Thoracic aorta (tissue), 2 donors: ENCODE measurements at regions not wholly inside any gene's neighbourhood (a gene's known extent, or its start where the extent isn't known, plus 50 kb on each side); places are given as distances from the start of the nearest gene placed in this dataset.

Experiments
- ATAC-seq: fragments of 150-250 bp; one replicate; pipeline ENCODE4 v1.8.0; 2017; ENCODE audit warnings: low read depth; ENCODE audit not compliant: insufficient number of reproducible peaks, low FRiP score
- DNase-seq: peaks from one replicate; pipeline ENCODE4 v3.0.0-alpha.2; 2020; ENCODE audit warnings: low spot score
- H3K27ac ChIP-seq, 2 donors: fragments of 200-600 bp; sonication (generic); 1 replicate in 1 of 2; 2 replicates in 1 of 2; pipeline ENCODE4 v1.5.1; 2016; ENCODE audit warnings: mild to moderate bottlenecking in 2 of 2, moderate library complexity in 2 of 2
- H3K27me3 ChIP-seq: fragments of 200-600 bp; sonication (generic); replicated peaks from 2 replicates; pipeline ENCODE4 v1.6.0; 2016; ENCODE audit warnings: mild to moderate bottlenecking; ENCODE audit not compliant: insufficient read depth
- H3K36me3 ChIP-seq: fragments of 200-600 bp; sonication (generic); one replicate; pipeline ENCODE4 v1.5.1; 2016
- H3K4me1 ChIP-seq, 2 donors: fragments of 200-600 bp; sonication (generic); 1 replicate in 1 of 2; 2 replicates in 1 of 2; pipeline versions ENCODE4 v1.5.1 to v1.6.0; 2016; ENCODE audit warnings: low read depth in 2 of 2, mild to moderate bottlenecking in 1 of 2; ENCODE audit not compliant: control insufficient read depth in 1 of 2
- H3K4me3 ChIP-seq: fragments of 200-600 bp; sonication (generic); 2 replicates; pipeline ENCODE4 v1.5.1; 2016; ENCODE audit warnings: mild to moderate bottlenecking
- H3K9me3 ChIP-seq: fragments of 200-600 bp; sonication (generic); 2 replicates; pipeline ENCODE4 v1.5.1; 2016
- TF ChIP-seq, protein P1 (sequence below): fragments of 200-600 bp; sonication (generic); IDR thresholded peaks from one replicate; pipeline ENCODE4 v1.5.1; 2019; ENCODE audit warnings: antibody characterized with exemption

DNA sequence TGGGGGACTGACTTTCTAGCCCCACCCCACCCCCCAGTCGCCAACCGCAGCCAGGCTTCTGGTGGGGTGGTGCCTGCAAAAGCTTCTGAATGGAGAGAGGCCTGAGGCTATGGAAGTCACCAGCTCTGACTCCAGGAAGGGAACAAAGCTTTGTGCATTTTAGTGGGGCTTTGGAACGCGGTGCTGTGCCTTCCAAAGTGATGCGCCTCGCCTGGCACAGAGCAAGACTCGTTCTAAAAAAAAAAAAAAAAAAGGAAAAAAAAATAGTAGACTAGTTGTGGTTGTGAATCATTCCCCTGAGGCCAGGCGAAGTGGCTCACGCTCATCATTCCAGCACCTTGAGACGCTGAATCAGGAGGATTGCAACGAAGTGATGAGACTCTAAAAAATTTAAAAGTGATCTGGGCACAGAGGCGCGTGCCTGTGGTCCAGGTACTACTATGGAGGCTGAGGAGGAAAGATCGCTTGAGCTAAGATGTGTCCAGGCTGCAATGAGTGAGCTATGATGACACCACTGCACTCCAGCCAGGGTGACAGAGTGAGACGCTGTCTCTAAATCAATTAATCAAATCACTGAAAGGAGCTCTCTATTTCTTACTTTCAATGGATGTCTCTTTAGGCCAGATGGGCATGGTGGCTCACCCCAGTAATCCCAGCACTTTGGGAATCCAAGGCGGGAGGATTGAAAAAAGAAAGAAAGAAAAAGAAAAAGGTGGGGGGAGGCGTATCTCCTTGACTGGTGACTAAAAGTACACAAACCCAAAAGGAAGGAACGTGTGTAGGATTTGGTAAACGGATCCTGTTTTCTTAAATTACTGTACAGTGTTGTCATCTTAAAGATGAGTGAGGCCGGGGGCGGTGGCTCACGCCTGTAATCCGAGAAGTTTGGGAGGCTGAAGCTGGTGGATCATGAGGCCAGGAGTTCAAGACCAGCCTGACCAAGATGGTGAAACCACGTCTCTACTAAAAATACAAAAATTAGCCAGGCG, 259.6 kb upstream of the ALG10B start:
- DNase-seq (no peak), ATAC-seq (no peak)
- no peak overlapping the region for H3K27ac ChIP-seq
- no peak overlapping the region for H3K4me3 ChIP-seq
- H3K36me3 ChIP-seq: no peaks in the 10 kb centered on the region
- H3K9me3 ChIP-seq: no peaks in the 10 kb centered on the region
- no peaks in the 10 kb centered on the region for H3K27me3 ChIP-seq
- H3K4me1 ChIP-seq: no peaks in the 10 kb centered on the region
- TF ChIP-seq, protein P1, sequence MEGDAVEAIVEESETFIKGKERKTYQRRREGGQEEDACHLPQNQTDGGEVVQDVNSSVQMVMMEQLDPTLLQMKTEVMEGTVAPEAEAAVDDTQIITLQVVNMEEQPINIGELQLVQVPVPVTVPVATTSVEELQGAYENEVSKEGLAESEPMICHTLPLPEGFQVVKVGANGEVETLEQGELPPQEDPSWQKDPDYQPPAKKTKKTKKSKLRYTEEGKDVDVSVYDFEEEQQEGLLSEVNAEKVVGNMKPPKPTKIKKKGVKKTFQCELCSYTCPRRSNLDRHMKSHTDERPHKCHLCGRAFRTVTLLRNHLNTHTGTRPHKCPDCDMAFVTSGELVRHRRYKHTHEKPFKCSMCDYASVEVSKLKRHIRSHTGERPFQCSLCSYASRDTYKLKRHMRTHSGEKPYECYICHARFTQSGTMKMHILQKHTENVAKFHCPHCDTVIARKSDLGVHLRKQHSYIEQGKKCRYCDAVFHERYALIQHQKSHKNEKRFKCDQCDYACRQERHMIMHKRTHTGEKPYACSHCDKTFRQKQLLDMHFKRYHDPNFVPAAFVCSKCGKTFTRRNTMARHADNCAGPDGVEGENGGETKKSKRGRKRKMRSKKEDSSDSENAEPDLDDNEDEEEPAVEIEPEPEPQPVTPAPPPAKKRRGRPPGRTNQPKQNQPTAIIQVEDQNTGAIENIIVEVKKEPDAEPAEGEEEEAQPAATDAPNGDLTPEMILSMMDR: no peak

DNA sequence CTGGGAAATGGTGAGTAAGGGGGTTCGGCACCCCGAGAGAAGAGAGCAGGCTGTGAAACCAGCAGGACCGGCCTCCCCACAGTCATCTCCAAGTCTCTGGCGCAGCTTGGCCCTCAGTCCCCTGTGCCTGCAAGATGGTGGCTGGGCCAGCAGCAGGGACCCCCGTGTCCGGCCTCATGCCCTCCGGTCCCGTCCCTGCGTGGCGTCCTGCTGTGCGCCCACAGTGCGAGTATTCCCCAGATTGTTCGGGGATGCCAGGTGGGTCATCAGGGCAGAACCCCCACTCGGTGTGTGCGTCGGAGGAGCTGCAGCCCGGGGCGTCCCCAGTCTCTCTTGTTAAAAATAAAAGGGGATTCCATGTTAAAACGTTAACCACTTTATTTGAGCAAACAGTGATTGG, 216.9 kb upstream of the ALG10B start:
- H3K4me3 ChIP-seq: no peak overlapping the region
- DNase-seq: no peak
- TF ChIP-seq, protein P1: no peak
- ATAC-seq: no peak
- no peak overlapping the region for H3K27ac ChIP-seq
- no peaks in the 10 kb centered on the region for H3K9me3 ChIP-seq
- no peaks in the 10 kb centered on the region for H3K36me3 ChIP-seq
- H3K4me1 ChIP-seq: no peaks in the 10 kb centered on the region
- no peaks in the 10 kb centered on the region for H3K27me3 ChIP-seq

DNA sequence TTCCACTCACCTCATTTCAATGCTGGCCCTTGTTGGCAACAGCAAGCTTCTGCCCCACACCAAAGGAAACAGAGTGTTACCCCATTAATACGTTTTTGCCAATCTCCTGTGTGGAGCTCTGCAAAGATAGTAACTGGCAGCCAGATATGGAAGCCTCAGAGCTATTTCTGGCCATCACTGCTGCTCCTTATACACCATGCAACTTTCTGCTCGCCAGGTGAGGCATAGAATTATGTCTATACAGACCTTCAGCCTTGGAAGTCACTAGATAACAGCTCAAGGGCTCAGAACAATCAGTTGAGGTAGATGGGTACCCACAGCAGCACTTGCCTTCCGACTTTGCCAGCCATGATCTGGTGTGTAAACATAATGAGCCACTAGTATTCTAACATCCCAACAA, 214.8 kb upstream of the ALG10B start:
- no peak for ATAC-seq
- H3K4me1 ChIP-seq: no peaks in the 10 kb centered on the region
- no peaks in the 10 kb centered on the region for H3K27me3 ChIP-seq
- no peak for DNase-seq
- no peak overlapping the region for H3K4me3 ChIP-seq
- H3K27ac ChIP-seq: no peak overlapping the region
- TF ChIP-seq, protein P1: no peak
- no peaks in the 10 kb centered on the region for H3K9me3 ChIP-seq
- H3K36me3 ChIP-seq: no peaks in the 10 kb centered on the region

DNA sequence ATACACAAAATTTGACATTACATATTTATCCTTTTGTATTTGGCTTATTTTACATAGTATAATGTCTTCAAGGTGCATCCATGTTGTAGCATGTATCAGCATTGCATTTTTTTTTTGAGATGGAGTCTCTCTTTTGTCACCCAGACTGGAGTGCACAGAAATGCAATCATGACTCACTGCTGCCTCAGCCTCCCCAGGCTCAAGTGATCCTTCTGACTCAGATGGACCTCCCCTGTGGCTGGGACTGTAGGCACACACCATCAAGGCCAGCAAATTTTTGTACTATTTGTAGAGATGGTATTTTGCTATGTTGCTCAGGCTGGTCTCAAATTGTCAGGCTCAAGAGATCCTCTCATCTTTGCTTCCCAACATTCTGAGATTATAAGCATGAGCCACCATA, 214.4 kb upstream of the ALG10B start:
- TF ChIP-seq, protein P1: no peak
- H3K27ac ChIP-seq: no peak overlapping the region
- ATAC-seq (no peak), DNase-seq (no peak)
- no peaks in the 10 kb centered on the region for H3K36me3 ChIP-seq
- H3K27me3 ChIP-seq: no peaks in the 10 kb centered on the region
- H3K4me1 ChIP-seq: no peaks in the 10 kb centered on the region
- no peak overlapping the region for H3K4me3 ChIP-seq
- H3K9me3 ChIP-seq: no peaks in the 10 kb centered on the region

DNA sequence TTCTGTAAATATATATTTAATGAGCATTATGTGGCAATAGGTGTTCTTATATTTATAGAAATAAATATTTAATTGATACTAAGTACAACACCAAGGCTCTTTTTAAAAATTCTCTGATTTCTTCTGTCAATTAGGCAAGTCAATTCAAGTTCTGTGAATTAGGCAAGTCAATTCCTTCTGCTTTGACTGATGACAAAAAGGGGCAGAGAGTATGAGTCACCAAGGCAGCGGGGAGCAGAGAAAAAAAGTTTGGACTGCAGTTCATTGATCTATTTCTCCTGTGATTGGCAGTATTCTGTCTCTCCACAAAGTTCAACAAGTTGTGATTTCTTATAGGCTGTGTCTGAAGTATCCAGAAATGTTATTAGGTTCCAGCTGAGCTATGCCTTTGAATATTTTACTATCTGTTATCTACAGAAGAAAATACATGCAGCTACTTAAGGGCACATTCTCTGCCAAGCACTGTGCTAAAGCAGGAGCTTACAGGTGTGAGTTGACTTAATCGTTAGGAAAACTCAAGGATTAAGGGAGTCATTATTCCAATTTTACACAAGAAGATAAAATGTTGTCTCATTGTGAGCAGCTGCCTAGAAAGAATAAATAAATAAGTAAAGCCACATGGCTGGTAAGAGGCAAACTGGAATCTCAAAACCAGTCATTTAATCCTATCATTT, 206.4 kb upstream of the ALG10B start:
- Histone ChIP-seq H3K4me1 (no peaks in the 10 kb centered on the region), H3K9me3 (no peaks in the 10 kb centered on the region), H3K4me3 (no peak overlapping the region), H3K36me3 (no peaks in the 10 kb centered on the region), H3K27ac (no peak overlapping the region), H3K27me3 (no peaks in the 10 kb centered on the region)
- ATAC-seq: no peak
- TF ChIP-seq, protein P1: no peak
- DNase-seq: no peak
